Renal cortex interstitium (tissue), 11 donors: ENCODE measurements at regions not wholly inside any gene's neighbourhood (a gene's known extent, or its start where the extent isn't known, plus 50 kb on each side); places are given as distances from the start of the nearest gene placed in this dataset.

ENCODE experiments used
- DNase-seq, 11 donors: peaks; one replicate each; pipeline ENCODE4 v3.0.0-alpha.2; 2013; ENCODE audit warnings: low read depth in 9 of 11, low spot score in 4 of 11; ENCODE audit errors: extremely low read depth in 1 of 11

GRCh38 chr10:121662945-121663917, 65.0 kb upstream of the FGFR2 start:
- no peak for DNase-seq

- DNase-seq, result no peak
Observed at GRCh38 chr10:121662531-121662930, 64.3 kb upstream of the FGFR2 start.

- DNase-seq, result no peak
Observed at GRCh38 chr10:121661451-121661851, 63.2 kb upstream of the FGFR2 start.

GRCh38 chr10:121659236-121659635, 61.0 kb upstream of the FGFR2 start:
- no peak for DNase-seq

- no peak for DNase-seq
Observed at GRCh38 chr10:121658611-121659010, 60.4 kb upstream of the FGFR2 start.

- no peak for DNase-seq
Observed at GRCh38 chr10:121658111-121658510, 59.9 kb upstream of the FGFR2 start.

GRCh38 chr10:121655254-121656144, 57.3 kb upstream of the FGFR2 start:
- no peak for DNase-seq

GRCh38 chr10:121654021-121654545, 55.8 kb upstream of the FGFR2 start:
- no peak for DNase-seq

- no peak for DNase-seq
Observed at GRCh38 chr10:121653608-121654007, 55.4 kb upstream of the FGFR2 start.

GRCh38 chr10:121648493-121648892, 50.2 kb upstream of the FGFR2 start:
- no peak for DNase-seq

GRCh38 chr10:121648059-121648458, 49.8 kb upstream of the FGFR2 start:
- DNase-seq, result no peak
